ENCODE measurements at regions not wholly inside any gene's neighbourhood (a gene's known extent, or its start where the extent isn't known, plus 50 kb on each side); places are given as distances from the start of the nearest gene placed in this dataset.

DNA sequence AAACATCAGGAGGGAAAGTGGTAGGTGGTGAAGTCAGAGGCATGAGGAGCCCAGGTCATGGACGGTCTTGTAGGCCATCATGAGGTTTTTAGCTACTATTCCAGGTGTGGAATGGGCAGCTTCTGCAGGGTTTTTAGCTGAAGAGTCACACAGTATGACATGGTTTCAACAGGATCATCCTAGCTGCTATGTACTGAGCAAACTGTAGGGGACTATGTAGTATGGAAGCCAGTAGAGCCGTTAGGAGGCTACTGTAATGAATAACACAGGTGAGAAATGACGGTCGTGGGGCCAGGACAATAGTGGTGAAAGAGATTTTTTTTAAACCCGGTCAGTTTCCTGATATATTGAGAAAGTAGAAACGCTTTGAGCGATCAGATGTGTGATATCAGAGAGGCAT is 167.6 kb upstream of the FN1 start (continued):
- TF ChIP-seq, protein P1, sequence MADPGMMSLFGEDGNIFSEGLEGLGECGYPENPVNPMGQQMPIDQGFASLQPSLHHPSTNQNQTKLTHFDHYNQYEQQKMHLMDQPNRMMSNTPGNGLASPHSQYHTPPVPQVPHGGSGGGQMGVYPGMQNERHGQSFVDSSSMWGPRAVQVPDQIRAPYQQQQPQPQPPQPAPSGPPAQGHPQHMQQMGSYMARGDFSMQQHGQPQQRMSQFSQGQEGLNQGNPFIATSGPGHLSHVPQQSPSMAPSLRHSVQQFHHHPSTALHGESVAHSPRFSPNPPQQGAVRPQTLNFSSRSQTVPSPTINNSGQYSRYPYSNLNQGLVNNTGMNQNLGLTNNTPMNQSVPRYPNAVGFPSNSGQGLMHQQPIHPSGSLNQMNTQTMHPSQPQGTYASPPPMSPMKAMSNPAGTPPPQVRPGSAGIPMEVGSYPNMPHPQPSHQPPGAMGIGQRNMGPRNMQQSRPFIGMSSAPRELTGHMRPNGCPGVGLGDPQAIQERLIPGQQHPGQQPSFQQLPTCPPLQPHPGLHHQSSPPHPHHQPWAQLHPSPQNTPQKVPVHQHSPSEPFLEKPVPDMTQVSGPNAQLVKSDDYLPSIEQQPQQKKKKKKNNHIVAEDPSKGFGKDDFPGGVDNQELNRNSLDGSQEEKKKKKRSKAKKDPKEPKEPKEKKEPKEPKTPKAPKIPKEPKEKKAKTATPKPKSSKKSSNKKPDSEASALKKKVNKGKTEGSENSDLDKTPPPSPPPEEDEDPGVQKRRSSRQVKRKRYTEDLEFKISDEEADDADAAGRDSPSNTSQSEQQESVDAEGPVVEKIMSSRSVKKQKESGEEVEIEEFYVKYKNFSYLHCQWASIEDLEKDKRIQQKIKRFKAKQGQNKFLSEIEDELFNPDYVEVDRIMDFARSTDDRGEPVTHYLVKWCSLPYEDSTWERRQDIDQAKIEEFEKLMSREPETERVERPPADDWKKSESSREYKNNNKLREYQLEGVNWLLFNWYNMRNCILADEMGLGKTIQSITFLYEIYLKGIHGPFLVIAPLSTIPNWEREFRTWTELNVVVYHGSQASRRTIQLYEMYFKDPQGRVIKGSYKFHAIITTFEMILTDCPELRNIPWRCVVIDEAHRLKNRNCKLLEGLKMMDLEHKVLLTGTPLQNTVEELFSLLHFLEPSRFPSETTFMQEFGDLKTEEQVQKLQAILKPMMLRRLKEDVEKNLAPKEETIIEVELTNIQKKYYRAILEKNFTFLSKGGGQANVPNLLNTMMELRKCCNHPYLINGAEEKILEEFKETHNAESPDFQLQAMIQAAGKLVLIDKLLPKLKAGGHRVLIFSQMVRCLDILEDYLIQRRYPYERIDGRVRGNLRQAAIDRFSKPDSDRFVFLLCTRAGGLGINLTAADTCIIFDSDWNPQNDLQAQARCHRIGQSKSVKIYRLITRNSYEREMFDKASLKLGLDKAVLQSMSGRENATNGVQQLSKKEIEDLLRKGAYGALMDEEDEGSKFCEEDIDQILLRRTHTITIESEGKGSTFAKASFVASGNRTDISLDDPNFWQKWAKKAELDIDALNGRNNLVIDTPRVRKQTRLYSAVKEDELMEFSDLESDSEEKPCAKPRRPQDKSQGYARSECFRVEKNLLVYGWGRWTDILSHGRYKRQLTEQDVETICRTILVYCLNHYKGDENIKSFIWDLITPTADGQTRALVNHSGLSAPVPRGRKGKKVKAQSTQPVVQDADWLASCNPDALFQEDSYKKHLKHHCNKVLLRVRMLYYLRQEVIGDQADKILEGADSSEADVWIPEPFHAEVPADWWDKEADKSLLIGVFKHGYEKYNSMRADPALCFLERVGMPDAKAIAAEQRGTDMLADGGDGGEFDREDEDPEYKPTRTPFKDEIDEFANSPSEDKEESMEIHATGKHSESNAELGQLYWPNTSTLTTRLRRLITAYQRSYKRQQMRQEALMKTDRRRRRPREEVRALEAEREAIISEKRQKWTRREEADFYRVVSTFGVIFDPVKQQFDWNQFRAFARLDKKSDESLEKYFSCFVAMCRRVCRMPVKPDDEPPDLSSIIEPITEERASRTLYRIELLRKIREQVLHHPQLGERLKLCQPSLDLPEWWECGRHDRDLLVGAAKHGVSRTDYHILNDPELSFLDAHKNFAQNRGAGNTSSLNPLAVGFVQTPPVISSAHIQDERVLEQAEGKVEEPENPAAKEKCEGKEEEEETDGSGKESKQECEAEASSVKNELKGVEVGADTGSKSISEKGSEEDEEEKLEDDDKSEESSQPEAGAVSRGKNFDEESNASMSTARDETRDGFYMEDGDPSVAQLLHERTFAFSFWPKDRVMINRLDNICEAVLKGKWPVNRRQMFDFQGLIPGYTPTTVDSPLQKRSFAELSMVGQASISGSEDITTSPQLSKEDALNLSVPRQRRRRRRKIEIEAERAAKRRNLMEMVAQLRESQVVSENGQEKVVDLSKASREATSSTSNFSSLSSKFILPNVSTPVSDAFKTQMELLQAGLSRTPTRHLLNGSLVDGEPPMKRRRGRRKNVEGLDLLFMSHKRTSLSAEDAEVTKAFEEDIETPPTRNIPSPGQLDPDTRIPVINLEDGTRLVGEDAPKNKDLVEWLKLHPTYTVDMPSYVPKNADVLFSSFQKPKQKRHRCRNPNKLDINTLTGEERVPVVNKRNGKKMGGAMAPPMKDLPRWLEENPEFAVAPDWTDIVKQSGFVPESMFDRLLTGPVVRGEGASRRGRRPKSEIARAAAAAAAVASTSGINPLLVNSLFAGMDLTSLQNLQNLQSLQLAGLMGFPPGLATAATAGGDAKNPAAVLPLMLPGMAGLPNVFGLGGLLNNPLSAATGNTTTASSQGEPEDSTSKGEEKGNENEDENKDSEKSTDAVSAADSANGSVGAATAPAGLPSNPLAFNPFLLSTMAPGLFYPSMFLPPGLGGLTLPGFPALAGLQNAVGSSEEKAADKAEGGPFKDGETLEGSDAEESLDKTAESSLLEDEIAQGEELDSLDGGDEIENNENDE (IDR thresholded peaks at IDR 0.05; ENCODE audit: insufficient replicate concordance, low read length), result no peak
- TF ChIP-seq JUND (IDR thresholded peaks at IDR 0.05; ENCODE audit: low read length) (no peak), POU5F1 (IDR thresholded peaks at IDR 0.05; ENCODE audit: low read depth, low read length) (no peak), BRCA1 (IDR thresholded peaks at IDR 0.05; ENCODE audit: low read depth, low read length) (no peak), ZNF274 (IDR thresholded peaks at IDR 0.05; ENCODE audit: borderline replicate concordance, extremely low read depth, low read length) (no peak)

Data from H1 (cell line).